IMR-90 (cell line): ENCODE measurements at regions not wholly inside any gene's neighbourhood (a gene's known extent, or its start where the extent isn't known, plus 50 kb on each side); places are given as distances from the start of the nearest gene placed in this dataset.

Experiments
- CEBPB ChIP-seq: IDR thresholded peaks from 2 replicates; pipeline ENCODE4 v1.6.1; 2012; ENCODE audit warnings: low read depth, low read length, improper control_type of control experiment
- CTCF ChIP-seq: conservative IDR thresholded peaks from 2 replicates; pipeline ENCODE4 v1.5.1; 2012; ENCODE audit warnings: mild to moderate bottlenecking, low read depth, low read length, improper control_type of control experiment
- ELK1 ChIP-seq: fragments of 150-350 bp; IDR thresholded peaks from 2 replicates; pipeline ENCODE4 v1.6.1; 2016; ENCODE audit warnings: low read depth, mild to moderate bottlenecking, low read length, moderate library complexity, borderline replicate concordance
- MAFK ChIP-seq: IDR thresholded peaks from 2 replicates; pipeline ENCODE4 v1.6.1; 2012; ENCODE audit warnings: low read depth, low read length, improper control_type of control experiment
- MXI1 ChIP-seq: IDR thresholded peaks from 2 replicates; pipeline ENCODE4 v1.6.1; 2012; ENCODE audit warnings: low read depth, mild to moderate bottlenecking, low read length, moderate library complexity, borderline replicate concordance
- NFE2L2 ChIP-seq: fragments of 150-350 bp; IDR thresholded peaks from 2 replicates; pipeline ENCODE4 v1.6.1; 2016; ENCODE audit warnings: low read depth, mild to moderate bottlenecking, low read length
- POLR2A ChIP-seq: IDR thresholded peaks from 2 replicates; pipeline ENCODE4 v1.6.1; 2012; ENCODE audit warnings: mild to moderate bottlenecking, low read depth, low read length
- RAD21 ChIP-seq: IDR thresholded peaks from 2 replicates; pipeline ENCODE4 v1.6.1; 2012; ENCODE audit warnings: low read length, improper control_type of control experiment
- RCOR1 ChIP-seq: IDR thresholded peaks from 2 replicates; pipeline ENCODE4 v1.6.1; 2012; ENCODE audit warnings: mild to moderate bottlenecking, low read length, improper control_type of control experiment; ENCODE audit not compliant: insufficient replicate concordance
- SMC3 ChIP-seq: fragments of 150-350 bp; IDR thresholded peaks from 2 replicates; pipeline ENCODE4 v1.6.1; 2016; ENCODE audit warnings: low read depth, mild to moderate bottlenecking, antibody characterized with exemption, low read length, moderate library complexity

- no peak for TF ChIP-seq CTCF
- no peak for TF ChIP-seq POLR2A
- TF ChIP-seq CEBPB, result no peak
- no peak for TF ChIP-seq SMC3
- TF ChIP-seq RAD21, result no peak
- no peak for TF ChIP-seq RCOR1
- no peak for TF ChIP-seq MAFK
- TF ChIP-seq ELK1, result no peak
- TF ChIP-seq NFE2L2, result no peak
- TF ChIP-seq MXI1, result no peak
Measured at GRCh38 chr1:105891308-105891707, 1165.2 kb upstream of the PRMT6 start.
